Sigmoid colon (tissue), 6 donors: ENCODE measurements at regions not wholly inside any gene's neighbourhood (a gene's known extent, or its start where the extent isn't known, plus 50 kb on each side); places are given as distances from the start of the nearest gene placed in this dataset.
A peak's percentile ranks its signal among the peaks of the same experiment; 100 is the strongest.

Experiments
- DNase-seq: peaks from one replicate; pipeline ENCODE4 v3.0.0-alpha.2; 2019
- H3K27ac ChIP-seq, 4 donors: fragments of 200-600 bp; sonication (generic); one replicate each; pipeline ENCODE4 v1.5.1; 2016 to 2019; ENCODE audit warnings: mild to moderate bottlenecking in 1 of 4
- H3K27me3 ChIP-seq, 3 donors: fragments of 200-600 bp; sonication (generic); one replicate each; pipeline ENCODE4 v1.5.1; 2019; ENCODE audit warnings: mild to moderate bottlenecking in 1 of 3
- H3K36me3 ChIP-seq, 4 donors: fragments of 200-600 bp; sonication (generic); one replicate each; pipeline ENCODE4 v1.5.1; 2016 to 2019
- H3K4me1 ChIP-seq, 4 donors: fragments of 200-600 bp; sonication (generic); one replicate each; pipeline ENCODE4 v1.5.1; 2017 to 2019
- H3K4me3 ChIP-seq, 4 donors: fragments of 200-600 bp; sonication (generic); one replicate each; pipeline ENCODE4 v1.5.1; 2017 to 2019; ENCODE audit warnings: mild to moderate bottlenecking in 2 of 4, moderate library complexity in 1 of 4
- H3K9me3 ChIP-seq, 4 donors: fragments of 200-600 bp in 3 of 4; sonication (generic) in 3 of 4; one replicate each; pipeline versions ENCODE4 v1.5.1 to v1.6.1; 2013 to 2019
- EP300 ChIP-seq, 4 donors: sonication (generic); formaldehyde crosslinking; IDR thresholded peaks; one replicate each; pipeline ENCODE4 v1.6.1; 2017; ENCODE audit warnings: antibody characterized with exemption in 4 of 4
- POLR2A ChIP-seq, 2 donors: fragments of 450-650 bp; IDR thresholded peaks; one replicate each; pipeline ENCODE4 v1.6.1; 2016; ENCODE audit warnings: antibody characterized with exemption in 2 of 2, mild to moderate bottlenecking in 2 of 2, moderate library complexity in 2 of 2
- POLR2AphosphoS5 ChIP-seq, 4 donors: sonication (generic); formaldehyde crosslinking; IDR thresholded peaks; one replicate each; pipeline ENCODE4 v1.6.1; 2017; ENCODE audit warnings: antibody characterized with exemption in 4 of 4
- WGBS, 2 donors: extraction: QIAGEN DNeasy Blood & Tissue Kit; methylation state at CpG; one replicate each; pipeline ENCODE4 v1.1.7; 2013; 5-methylcytosine and 5-hydroxymethylcytosine counted together
- intact Hi-C: fragments of 100-400 bp; cut with DNase I; formaldehyde crosslinking; loops from one replicate; pipeline ENCODE4 v1.15.1; 2023
- TF ChIP-seq, protein P1 (sequence below), 4 experiments: fragments of 450-650 bp in 3 of 4; fragments of 200-600 bp in 1 of 4; IDR thresholded peaks; one replicate each; pipeline ENCODE4 v1.5.1; 2016 to 2019; ENCODE audit warnings: antibody characterized with exemption in 4 of 4, mild to moderate bottlenecking in 3 of 4, moderate library complexity in 2 of 4
- donor health status: healthy with polysubstance abuse.
- donor health status: healthy.

DNA sequence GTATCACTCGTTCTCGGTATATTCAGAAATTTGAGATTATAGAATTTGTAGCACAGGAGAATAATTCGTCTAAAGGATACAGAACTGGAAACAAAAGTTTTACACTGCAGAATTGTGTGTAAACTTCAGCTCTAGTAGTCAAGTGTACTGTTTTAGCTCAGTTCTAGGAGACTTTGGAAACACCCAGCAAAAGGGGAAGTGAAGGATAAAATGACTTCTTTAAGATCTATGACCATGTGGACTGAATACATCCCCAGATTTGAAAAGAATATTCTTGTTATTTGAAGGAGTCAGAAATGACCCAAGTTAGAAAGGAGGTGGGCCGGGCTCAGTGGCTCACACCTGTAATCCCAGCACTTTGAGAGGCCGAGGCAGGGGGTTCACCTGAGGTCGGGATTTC, 174.0 kb upstream of the FOXQ1 start:
- Histone ChIP-seq H3K9me3 (peaks cover 0 to 2% (median 0%) of the 10 kb centered on the region in 4 donors), H3K4me3 (no peak overlapping the region), H3K4me1 (peaks cover 0 to 14% (median 11%) of the 10 kb centered on the region in 4 donors), H3K27me3 (no peaks in the 10 kb centered on the region), H3K36me3 (no peaks in the 10 kb centered on the region), H3K27ac (no peak overlapping the region)
- TF ChIP-seq, protein P1, sequence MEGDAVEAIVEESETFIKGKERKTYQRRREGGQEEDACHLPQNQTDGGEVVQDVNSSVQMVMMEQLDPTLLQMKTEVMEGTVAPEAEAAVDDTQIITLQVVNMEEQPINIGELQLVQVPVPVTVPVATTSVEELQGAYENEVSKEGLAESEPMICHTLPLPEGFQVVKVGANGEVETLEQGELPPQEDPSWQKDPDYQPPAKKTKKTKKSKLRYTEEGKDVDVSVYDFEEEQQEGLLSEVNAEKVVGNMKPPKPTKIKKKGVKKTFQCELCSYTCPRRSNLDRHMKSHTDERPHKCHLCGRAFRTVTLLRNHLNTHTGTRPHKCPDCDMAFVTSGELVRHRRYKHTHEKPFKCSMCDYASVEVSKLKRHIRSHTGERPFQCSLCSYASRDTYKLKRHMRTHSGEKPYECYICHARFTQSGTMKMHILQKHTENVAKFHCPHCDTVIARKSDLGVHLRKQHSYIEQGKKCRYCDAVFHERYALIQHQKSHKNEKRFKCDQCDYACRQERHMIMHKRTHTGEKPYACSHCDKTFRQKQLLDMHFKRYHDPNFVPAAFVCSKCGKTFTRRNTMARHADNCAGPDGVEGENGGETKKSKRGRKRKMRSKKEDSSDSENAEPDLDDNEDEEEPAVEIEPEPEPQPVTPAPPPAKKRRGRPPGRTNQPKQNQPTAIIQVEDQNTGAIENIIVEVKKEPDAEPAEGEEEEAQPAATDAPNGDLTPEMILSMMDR (IDR thresholded peaks at IDR 0.05): no peak
- TF ChIP-seq POLR2A (IDR thresholded peaks at IDR 0.05) (no peak), EP300 (IDR thresholded peaks at IDR 0.05) (no peak), POLR2AphosphoS5 (IDR thresholded peaks at IDR 0.05) (no peak)
- intact Hi-C loops: no loop called here
- no peak for DNase-seq
- WGBS, 2 donors: 92 to 96% methylated on average over 6 of the region's 6 CpGs

DNA sequence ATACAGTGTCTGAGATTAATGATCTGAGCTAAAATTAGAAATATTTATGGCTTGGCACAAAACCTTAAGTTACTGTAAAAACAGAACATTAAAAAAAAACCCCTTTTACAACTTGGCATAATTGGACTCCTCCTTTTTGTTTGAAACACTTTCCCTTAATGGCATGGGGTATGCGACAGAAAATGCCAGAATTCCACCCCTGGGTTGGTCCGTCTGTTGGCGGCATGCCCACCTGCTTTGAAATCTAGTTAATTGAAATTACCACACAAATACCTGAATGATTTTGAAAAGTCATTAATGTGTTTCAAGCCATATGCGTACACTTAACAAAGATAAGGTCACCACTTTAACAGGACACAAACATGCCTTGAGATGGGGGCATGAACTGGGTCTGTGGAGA, 175.1 kb upstream of the FOXQ1 start:
- TF ChIP-seq POLR2AphosphoS5 (IDR thresholded peaks at IDR 0.05) (no peak), POLR2A (IDR thresholded peaks at IDR 0.05) (no peak), EP300 (IDR thresholded peaks at IDR 0.05) (no peak)
- TF ChIP-seq, protein P1 (IDR thresholded peaks at IDR 0.05): no peak
- H3K36me3 ChIP-seq: no peaks in the 10 kb centered on the region
- no peak for DNase-seq
- H3K27me3 ChIP-seq: no peaks in the 10 kb centered on the region
- H3K27ac ChIP-seq: peak overlapping the region in 1 of 4 donors; percentile 73
- no peak overlapping the region for H3K4me3 ChIP-seq
- peaks cover 0 to 2% (median 0%) of the 10 kb centered on the region in 4 donors for H3K9me3 ChIP-seq
- intact Hi-C loops: no loop called here
- peaks cover 0 to 14% (median 11%) of the 10 kb centered on the region in 4 donors for H3K4me1 ChIP-seq
- 87 to 91% methylated on average over 4 of the region's 4 CpGs for WGBS, 2 donors

DNA sequence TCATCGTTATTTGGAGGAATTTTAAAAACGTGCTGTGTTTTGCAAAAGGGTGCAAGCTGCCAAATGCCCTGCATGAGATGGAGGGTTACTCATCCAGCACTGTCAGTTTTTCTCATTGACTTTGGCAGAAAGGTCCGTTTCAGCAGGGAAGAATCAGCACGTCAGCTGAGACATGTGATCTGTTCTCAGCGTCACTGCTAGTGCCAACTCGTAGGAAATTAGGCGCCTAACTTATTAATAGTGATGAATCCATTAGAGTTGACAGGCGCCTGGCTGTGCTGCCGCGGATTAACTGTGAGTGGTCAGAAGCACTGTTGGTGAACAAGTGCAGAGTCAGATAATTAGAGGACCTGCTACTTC, 175.5 kb upstream of the FOXQ1 start:
- intact Hi-C loops: no loop called here
- WGBS, 2 donors: 76 to 84% methylated on average over 10 of the region's 10 CpGs
- H3K27me3 ChIP-seq: no peaks in the 10 kb centered on the region
- H3K36me3 ChIP-seq: no peaks in the 10 kb centered on the region
- TF ChIP-seq POLR2A (IDR thresholded peaks at IDR 0.05): no peak
- TF ChIP-seq EP300 (IDR thresholded peaks at IDR 0.05): no peak
- TF ChIP-seq, protein P1 (IDR thresholded peaks at IDR 0.05): no peak
- TF ChIP-seq POLR2AphosphoS5 (IDR thresholded peaks at IDR 0.05): no peak
- no peak for DNase-seq
- peak overlapping the region in 1 of 4 donors; percentile 73 for H3K27ac ChIP-seq
- H3K9me3 ChIP-seq: peaks cover 0 to 2% (median 0%) of the 10 kb centered on the region in 4 donors
- H3K4me3 ChIP-seq: no peak overlapping the region
- H3K4me1 ChIP-seq: peaks cover 0 to 14% (median 11%) of the 10 kb centered on the region in 4 donors

DNA sequence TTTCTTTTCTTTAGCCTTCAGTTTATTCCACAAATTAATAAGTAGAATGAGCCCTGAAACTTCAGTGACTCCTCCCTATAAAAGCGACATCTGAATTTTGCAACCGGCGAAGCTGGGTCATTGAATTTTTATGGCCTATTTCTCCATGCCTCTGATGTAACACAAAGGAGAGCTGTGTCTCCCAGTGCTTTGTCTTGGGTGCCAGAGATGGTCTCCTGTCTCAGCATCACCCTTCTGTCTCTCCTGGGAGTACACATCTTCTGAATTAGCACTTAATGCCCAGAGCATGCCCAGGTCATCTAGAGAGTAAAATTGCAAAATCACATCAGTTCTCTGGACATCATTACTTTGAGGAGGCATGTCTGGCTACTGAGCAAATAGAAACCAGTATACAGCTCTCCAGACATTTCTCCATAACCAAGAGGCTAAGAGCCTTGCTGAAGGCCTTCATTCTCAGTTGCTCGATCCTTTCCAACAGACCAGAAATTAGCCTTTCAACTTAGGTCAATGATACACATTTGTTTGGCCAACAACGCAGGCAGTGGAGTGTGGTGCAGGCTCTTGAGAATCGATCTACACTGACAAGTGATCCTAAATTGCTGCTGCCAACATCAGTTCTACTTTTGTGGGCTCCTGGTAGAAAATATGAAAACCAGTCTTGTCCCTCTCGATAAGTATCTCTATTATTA, 176.0 kb upstream of the FOXQ1 start:
- H3K9me3 ChIP-seq: peaks cover 0 to 2% (median 0%) of the 10 kb centered on the region in 4 donors
- TF ChIP-seq EP300 (IDR thresholded peaks at IDR 0.05) (no peak), POLR2A (IDR thresholded peaks at IDR 0.05) (no peak), POLR2AphosphoS5 (IDR thresholded peaks at IDR 0.05) (no peak)
- TF ChIP-seq, protein P1 (IDR thresholded peaks at IDR 0.05): no peak
- peaks cover 0 to 14% (median 11%) of the 10 kb centered on the region in 4 donors for H3K4me1 ChIP-seq
- H3K4me3 ChIP-seq: no peak overlapping the region
- 80 to 87% methylated on average over 7 of the region's 7 CpGs for WGBS, 2 donors
- H3K27ac ChIP-seq: peak overlapping the region in 1 of 4 donors; percentile 73
- H3K27me3 ChIP-seq: no peaks in the 10 kb centered on the region
- no peaks in the 10 kb centered on the region for H3K36me3 ChIP-seq
- intact Hi-C loops: no loop called here
- DNase-seq: no peak
